HuH-7.5 (cell line): ENCODE measurements at regions not wholly inside any gene's neighbourhood (a gene's known extent, or its start where the extent isn't known, plus 50 kb on each side); places are given as distances from the start of the nearest gene placed in this dataset.
A peak's percentile ranks its signal among the peaks of the same experiment; 100 is the strongest.

ENCODE experiments used
- DNase-seq: peaks from one replicate; pipeline ENCODE4 v3.0.0; 2011; ENCODE audit warnings: low spot score

GRCh38 chr14:101179691-101180211 is 276.2 kb upstream of the RTL1 start:
- no peak for DNase-seq

- no peak for DNase-seq
These were observed 278.2 kb upstream of the RTL1 start for GRCh38 chr14:101181446-101182313.

- DNase-seq, result no peak
These were observed 279.0 kb upstream of the RTL1 start for GRCh38 chr14:101182476-101182875.

- DNase-seq, result peak; percentile 30
These were observed 280.0 kb upstream of the RTL1 start for GRCh38 chr14:101183376-101184103.

- no peak for DNase-seq
These were observed 280.6 kb upstream of the RTL1 start for GRCh38 chr14:101184104-101184455.

- DNase-seq, result no peak
These were observed 281.1 kb upstream of the RTL1 start for GRCh38 chr14:101184572-101184971.

- DNase-seq, result no peak
These were observed 281.7 kb upstream of the RTL1 start for GRCh38 chr14:101185073-101185835.

- DNase-seq, result no peak
These were observed 282.4 kb upstream of the RTL1 start for GRCh38 chr14:101185946-101186345.

GRCh38 chr14:101186544-101186943 is 283.0 kb upstream of the RTL1 start:
- DNase-seq, result no peak

GRCh38 chr14:101186992-101187815 is 283.7 kb upstream of the RTL1 start:
- DNase-seq, result no peak

GRCh38 chr14:101187816-101188570 is 284.5 kb upstream of the RTL1 start:
- no peak for DNase-seq

- DNase-seq, result no peak
These were observed 285.0 kb upstream of the RTL1 start for GRCh38 chr14:101188571-101188915.

- DNase-seq, result no peak
These were observed 285.7 kb upstream of the RTL1 start for GRCh38 chr14:101189266-101189665.

GRCh38 chr14:101189962-101190560 is 286.5 kb upstream of the RTL1 start:
- no peak for DNase-seq

GRCh38 chr14:101191101-101191720 is 287.7 kb upstream of the RTL1 start:
- DNase-seq, result no peak

- DNase-seq, result no peak
These were observed 288.5 kb upstream of the RTL1 start for GRCh38 chr14:101191721-101192660.

- DNase-seq, result no peak
These were observed 289.1 kb upstream of the RTL1 start for GRCh38 chr14:101192661-101193000.

GRCh38 chr14:101193106-101193844 is 289.8 kb upstream of the RTL1 start:
- no peak for DNase-seq
